HG03520 (cell line): ENCODE measurements at regions not wholly inside any gene's neighbourhood (a gene's known extent, or its start where the extent isn't known, plus 50 kb on each side); places are given as distances from the start of the nearest gene placed in this dataset.
"Not testable (repeated sequence)": the region's sequence is repeated elsewhere in the genome, so short reads cannot be mapped to it uniquely, and the experiment has no call there.

Experiments used
- ATAC-seq: cut with Tn5 transposase; IDR thresholded peaks from one replicate; pipeline ENCODE4 v1.9.1; 2021; ENCODE audit warnings: mild to moderate bottlenecking, moderate library complexity; ENCODE audit not compliant: unreplicated experiment

DNA sequence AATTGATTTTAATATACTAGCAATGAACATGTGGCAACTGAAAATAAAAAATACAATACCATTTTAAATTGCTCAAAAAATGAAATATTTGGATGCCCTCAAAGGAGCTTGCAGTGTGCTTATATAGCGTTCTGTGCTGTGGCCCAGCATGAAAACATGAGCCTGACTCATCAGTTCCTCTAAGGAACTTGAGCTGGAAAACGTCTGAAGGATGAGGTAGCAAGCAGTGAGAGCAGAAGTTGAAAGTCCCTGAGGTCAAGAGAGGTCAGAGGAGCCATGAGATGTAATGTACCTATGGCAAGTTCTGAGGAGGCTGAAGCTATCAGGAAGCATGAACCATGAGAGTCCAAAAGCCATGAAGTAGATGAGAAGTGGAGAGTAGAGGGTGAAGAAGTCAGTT is 59.7 kb downstream of the HMGB3 start:
- ATAC-seq: no peak

DNA sequence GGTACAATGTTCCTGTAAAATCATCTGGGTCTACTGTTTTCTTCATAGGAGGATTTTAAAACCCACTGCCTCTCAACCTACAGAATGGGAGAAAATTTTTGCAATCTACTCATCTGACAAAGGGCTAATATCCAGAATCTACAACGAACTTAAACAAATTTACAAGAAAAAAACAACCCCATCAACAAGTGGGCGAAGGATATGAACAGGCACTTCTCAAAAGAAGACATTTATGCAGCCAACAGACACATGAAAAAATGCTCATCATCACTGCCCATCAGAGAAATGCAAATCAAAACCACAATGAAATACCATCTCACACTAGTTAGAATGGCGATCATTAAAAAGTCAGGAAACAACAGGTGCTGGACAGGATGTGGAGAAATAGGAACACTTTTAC is 83.2 kb downstream of the HMGB3 start:
- ATAC-seq: not testable (repeated sequence)

DNA sequence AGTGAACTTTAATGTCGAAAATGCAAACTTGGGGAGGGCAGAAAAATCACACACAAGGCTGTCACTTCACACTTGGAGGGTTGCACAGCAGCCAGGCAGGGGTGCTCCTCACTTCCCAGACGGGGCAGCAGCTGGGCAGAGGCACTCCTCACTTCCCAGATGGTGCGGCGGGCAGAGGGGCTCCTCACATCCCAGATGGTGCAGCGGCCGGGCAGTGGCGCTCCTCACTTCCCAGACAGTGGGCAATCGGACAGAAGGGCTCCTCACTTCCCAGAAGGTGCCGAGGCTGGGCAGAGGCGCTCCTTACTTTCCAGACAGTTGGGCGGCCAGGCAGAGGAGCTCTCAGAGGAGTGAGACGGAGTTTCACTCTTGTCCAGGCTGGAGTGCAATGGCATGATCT is 90.6 kb downstream of the HMGB3 start:
- no peak for ATAC-seq

DNA sequence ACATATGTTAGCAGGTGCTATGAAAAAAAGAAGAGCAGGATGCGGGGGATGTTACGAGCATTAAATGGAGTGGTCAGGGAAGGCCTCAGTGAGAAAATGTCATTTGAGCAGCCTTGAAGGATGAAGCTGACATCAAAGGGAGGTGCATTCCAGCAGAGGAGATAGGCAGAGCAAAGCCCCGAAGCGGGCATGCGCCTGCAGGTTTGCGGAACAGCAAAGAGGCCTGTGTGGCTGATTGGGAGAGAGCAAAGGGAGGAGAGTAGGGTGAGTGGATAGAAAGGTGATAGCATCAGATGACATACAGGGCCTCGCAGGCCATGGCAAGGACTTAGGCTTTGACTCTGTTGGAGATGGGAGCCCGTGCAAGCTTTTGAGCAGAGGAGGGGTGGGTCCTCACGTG is 95.4 kb upstream of the GPR50 start:
- ATAC-seq: no peak

DNA sequence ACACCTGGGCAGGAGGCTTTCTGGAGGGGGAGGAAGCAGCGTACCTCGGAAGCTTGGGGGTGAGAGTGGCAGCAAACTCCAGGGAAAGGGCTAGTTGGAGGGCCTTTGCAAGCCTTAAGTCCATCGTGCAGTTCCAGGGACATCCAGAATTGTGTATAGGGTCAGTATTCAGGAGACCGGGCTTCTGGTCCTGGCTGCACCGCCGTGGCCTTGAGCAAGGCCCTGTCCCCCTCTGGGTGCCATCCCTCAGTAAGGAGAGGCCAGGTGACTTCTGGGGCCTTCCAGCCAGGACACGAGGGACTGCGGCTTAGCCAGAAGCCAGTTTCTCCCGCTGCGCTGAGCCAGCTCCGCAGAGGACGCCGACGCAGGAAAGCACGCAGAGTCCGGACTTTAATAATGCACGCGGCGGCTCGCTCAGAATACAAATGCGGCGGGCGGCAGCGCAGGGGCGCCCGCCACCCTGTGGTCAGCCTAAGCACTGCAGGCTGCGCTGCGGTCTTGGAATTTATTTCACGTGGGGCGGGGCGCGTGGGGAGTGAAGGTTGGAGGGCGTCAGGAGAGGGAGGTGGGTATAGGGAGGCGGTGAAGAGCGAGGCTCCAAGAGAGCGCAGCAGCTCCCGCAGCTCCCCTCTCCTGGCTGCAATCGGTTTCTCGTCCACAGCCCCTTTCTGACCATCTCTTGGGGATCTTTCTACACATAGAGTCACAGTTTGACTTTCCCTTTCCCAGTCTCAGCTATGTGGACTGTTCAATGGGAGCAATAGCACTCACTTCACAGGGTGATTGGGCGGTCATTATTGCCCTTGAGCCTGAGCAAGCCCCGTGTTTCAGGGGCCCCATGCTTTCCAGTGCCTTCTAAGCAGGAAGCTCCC is 94.1 kb upstream of the GPR50 start:
- peak; percentile 84 for ATAC-seq

DNA sequence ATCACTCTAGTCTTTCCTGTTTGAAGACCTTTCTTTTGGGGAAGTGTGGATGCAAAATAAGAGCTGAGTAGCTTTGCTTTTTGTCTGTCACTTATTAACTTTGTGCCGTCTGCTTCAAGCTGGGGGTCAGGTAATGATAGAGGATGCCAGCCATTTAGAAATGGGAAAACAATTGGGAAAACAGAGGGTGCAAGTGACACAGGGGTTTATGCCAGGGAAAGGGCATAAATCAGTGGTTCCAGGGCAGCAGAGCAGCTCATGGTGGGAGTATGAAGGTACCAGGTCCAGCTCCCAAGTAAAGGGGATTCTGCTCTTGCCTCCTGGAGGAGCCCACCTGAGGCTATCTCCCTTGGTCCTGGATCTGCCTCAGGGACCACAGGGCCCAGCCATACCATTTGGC is 91.9 kb upstream of the GPR50 start:
- ATAC-seq: no peak

DNA sequence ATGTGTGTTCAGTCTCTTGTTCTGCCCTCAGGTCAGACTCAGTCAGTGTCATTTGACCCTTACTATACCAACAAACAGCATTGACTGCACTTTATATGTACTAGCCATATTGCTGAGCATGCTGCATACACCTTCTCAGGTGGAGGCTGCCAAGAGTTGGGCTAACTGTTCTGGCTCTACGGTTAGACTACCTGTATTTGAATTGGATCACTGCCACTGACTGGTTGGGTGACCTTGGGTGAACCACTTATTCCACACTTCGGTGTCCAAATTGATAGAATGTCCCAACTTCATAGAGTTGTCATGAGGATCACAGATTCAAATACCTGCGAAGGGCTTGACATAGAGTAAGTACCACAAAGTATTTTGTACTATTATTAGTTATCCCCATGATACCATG is 91.2 kb upstream of the GPR50 start:
- ATAC-seq: no peak

DNA sequence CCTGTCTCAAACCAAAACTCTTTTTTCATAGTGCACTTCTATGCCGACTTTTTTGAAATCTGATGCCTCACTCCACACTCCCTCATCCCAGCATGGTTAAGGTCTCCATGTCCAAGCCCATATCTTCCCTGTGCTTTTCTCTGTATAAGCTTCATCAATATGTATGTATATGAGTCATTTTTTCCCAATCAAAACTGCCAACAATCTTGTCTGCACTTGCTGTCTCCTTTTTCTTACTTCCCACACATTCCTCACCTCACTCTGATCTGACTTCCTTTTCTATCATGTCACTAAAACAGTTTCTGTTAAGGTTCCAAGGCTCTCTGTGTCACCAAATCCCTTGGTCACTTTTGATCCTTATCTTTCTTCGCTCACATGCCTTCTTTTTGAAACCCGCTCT is 88.2 kb upstream of the GPR50 start:
- ATAC-seq: no peak

DNA sequence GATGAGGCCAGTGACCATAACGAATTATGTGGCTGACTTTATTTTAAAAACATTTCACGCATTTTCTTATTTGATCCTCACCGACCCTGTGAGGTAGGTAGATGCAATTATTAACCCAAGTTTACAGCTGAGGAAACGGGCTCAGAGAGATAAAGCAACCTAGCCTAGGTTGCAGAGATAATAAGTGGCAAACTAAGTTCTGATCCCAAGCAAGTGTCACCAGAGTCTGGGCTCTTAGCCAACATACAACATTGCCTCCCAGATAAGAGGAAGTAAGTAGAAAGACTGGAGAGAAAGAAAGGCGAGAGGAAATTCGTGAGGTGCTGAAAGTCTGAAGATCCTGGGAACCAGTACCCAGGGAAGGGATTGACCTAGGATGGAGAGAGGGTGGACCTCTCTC is 77.4 kb upstream of the GPR50 start:
- ATAC-seq: no peak

DNA sequence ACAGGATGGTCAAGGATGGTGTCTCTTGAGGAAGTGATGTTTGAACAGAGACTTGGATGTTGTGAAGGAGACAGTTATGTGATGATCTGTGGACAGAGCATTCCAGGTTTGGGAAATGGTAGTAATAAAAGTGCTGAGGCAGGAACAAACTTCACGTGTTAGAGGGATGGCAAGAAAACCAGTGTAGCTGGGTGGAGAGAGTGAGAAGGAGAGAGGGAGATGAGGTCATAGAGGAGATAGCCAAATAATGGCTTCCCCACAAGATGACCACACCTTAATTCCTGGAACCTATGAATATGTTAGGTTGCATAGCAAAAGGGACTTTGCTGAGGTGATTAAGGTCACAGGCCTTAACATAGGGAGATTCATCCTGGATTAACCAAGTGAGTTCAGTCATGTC is 75.6 kb upstream of the GPR50 start:
- ATAC-seq: no peak

DNA sequence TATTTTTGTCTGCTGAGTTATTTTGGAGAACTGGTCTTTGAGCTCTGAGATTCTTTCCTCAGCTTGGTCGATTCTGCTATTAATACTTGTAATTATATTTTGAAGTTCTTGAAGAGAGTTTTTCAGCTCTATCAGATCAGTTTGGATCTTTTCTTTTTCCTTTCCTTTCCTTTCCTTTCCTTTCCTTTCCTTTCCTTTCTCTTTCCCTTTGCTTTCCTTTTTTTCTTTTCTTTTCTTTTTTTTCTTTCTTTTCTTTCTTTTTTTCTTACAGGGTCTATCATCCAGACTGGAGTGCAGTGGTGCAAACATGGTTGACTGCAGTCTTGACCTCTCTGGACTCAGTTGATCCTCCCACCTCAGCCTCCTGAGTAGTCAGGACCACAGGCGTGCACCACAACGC is 63.2 kb upstream of the GPR50 start:
- not testable (repeated sequence) for ATAC-seq
